OCI-LY7 (cell line): ENCODE measurements at regions not wholly inside any gene's neighbourhood (a gene's known extent, or its start where the extent isn't known, plus 50 kb on each side); places are given as distances from the start of the nearest gene placed in this dataset.

Experiments
- BruUV-seq: library from RNA; stranded (reverse); fragments of 400-500 nt; replicated peaks from 2 replicates; lab custom pipeline; 2021; lab: Mats Ljungman, UMichigan
- CTCF ChIA-PET: fragments of 300-600 bp; sonication (Branson Sonifier 250); formaldehyde crosslinking; loops from one replicate; lab custom pipeline; 2022; ENCODE audit warnings: antibody characterized with exemption; ENCODE audit not compliant: unreplicated experiment; lab: Charles Lee
- POLR2A ChIA-PET: fragments of 300-600 bp; sonication (Branson Sonifier 250); formaldehyde crosslinking; loops from one replicate; lab custom pipeline; 2022; ENCODE audit warnings: antibody characterized with exemption; lab: Charles Lee
- DNase-seq: peaks from one replicate; pipeline ENCODE4 v3.0.0-alpha.2; 2015; ENCODE audit warnings: low spot score
- H2AFZ ChIP-seq: fragments of 200-600 bp; sonication (generic), shearing (Covaris generic); 2 replicates; pipeline ENCODE4 v1.6.1; 2014; ENCODE audit warnings: mild to moderate bottlenecking, antibody characterized with exemption, low read length, moderate library complexity
- H3K27ac ChIP-seq: fragments of 200-600 bp; sonication (generic); 2 replicates; pipeline ENCODE4 v1.5.1; 2014; ENCODE audit warnings: mixed run types, low read depth, mild to moderate bottlenecking, moderate library complexity, low read length, inconsistent platforms; ENCODE audit not compliant: poor library complexity, severe bottlenecking
- H3K36me3 ChIP-seq: fragments of 200-600 bp; sonication (generic); 2 replicates; pipeline ENCODE4 v1.6.1; 2014; ENCODE audit warnings: mild to moderate bottlenecking, antibody characterized with exemption, low read length, moderate library complexity, mixed read lengths; ENCODE audit not compliant: insufficient read depth
- H3K4me1 ChIP-seq: fragments of 200-600 bp; sonication (generic); 2 replicates; pipeline ENCODE4 v1.5.1; 2014; ENCODE audit warnings: mild to moderate bottlenecking, low read length; ENCODE audit not compliant: insufficient read depth, poor library complexity, severe bottlenecking
- H3K4me2 ChIP-seq: fragments of 200-600 bp; sonication (generic); 2 replicates; pipeline ENCODE4 v1.6.1; 2014; ENCODE audit warnings: mild to moderate bottlenecking, low read length
- H3K4me3 ChIP-seq: fragments of 200-600 bp; sonication (generic); 2 replicates; pipeline ENCODE4 v1.5.1; 2014; ENCODE audit warnings: mild to moderate bottlenecking, low read depth, low read length; ENCODE audit not compliant: poor library complexity, severe bottlenecking
- H3K79me2 ChIP-seq: fragments of 200-600 bp; sonication (generic); 2 replicates; pipeline ENCODE4 v1.6.1; 2016; ENCODE audit warnings: low read depth, mild to moderate bottlenecking, low read length, moderate library complexity, mixed read lengths; ENCODE audit not compliant: insufficient read depth
- H3K9me2 ChIP-seq: fragments of 200-600 bp; sonication (generic); 2 replicates; pipeline ENCODE4 v1.6.1; 2016; ENCODE audit warnings: mild to moderate bottlenecking, low read length, mixed read lengths; ENCODE audit not compliant: insufficient read depth
- H3K9me3 ChIP-seq: fragments of 200-600 bp; sonication (generic); 2 replicates; pipeline ENCODE4 v1.6.1; 2014; ENCODE audit warnings: mild to moderate bottlenecking, mixed run types, low read length, mixed read lengths
- H4K20me1 ChIP-seq: fragments of 200-600 bp; sonication (generic); 2 replicates; pipeline ENCODE4 v1.6.1; 2014; ENCODE audit warnings: mild to moderate bottlenecking, antibody characterized with exemption, low read length, moderate library complexity, mixed read lengths; ENCODE audit not compliant: insufficient read depth
- CTCF ChIP-seq: fragments of 200-600 bp; sonication (generic); conservative IDR thresholded peaks from 2 replicates; pipeline ENCODE4 v1.5.1; 2014; ENCODE audit warnings: mild to moderate bottlenecking, antibody characterized with exemption, low read length, moderate library complexity, mixed read lengths
- EZH2phosphoT487 ChIP-seq: fragments of 200-600 bp; sonication (generic); IDR thresholded peaks from 2 replicates; pipeline ENCODE4 v1.6.1; 2018; ENCODE audit warnings: low read depth, borderline replicate concordance, mild to moderate bottlenecking, mixed run types, antibody characterized with exemption, low read length, moderate library complexity, mixed read lengths
- intact Hi-C: fragments of 100-400 bp; cut with micrococcal nuclease; formaldehyde crosslinking; loops from one replicate; pipeline ENCODE4 v1.10.0; 2022; ENCODE audit not compliant: unreplicated experiment

DNA sequence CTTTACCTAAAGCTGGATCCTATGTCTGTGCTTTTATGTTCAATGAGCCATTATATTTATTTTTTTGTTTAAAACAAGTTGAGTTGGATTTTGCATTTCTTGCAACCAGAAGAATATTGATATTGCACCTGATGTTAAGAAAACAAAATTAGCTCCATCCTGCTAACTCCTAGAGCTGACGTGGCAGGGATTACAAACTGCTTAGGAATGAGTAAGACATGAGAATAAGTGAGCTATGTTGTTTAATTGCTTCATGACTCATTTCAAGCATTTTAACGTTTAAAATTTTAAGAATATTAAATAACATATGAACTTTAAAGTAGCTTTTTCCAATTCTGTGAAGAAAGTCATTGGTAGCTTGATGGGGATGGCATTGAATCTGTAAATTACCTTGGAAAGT is 663.5 kb downstream of the EPM2A start:
- CTCF ChIA-PET, result no interaction called here
- no peaks in the 10 kb centered on the region for H3K79me2 ChIP-seq
- no TSS peak for BruUV-seq
- intact Hi-C loops, result no loop called here
- no peaks in the 10 kb centered on the region for H3K9me2 ChIP-seq
- no peak for DNase-seq
- no peak overlapping the region for H3K27ac ChIP-seq
- POLR2A ChIA-PET, result interaction anchor here (0.9 kb wide), 1 partner anchor 16 kb away, joined by 3 read pairs; no protein-coding TSS in a partner anchor
- H3K9me3 ChIP-seq, result no peaks in the 10 kb centered on the region
- H3K4me3 ChIP-seq, result no peak overlapping the region
- H2AFZ ChIP-seq, result no peak overlapping the region
- no peaks in the 10 kb centered on the region for H4K20me1 ChIP-seq
- H3K4me2 ChIP-seq, result no peak overlapping the region
- TF ChIP-seq CTCF (no peak), EZH2phosphoT487 (no peak)
- H3K36me3 ChIP-seq, result no peaks in the 10 kb centered on the region
- no peaks in the 10 kb centered on the region for H3K4me1 ChIP-seq

GRCh38 chr6:145073811-145074210 is 661.5 kb downstream of the EPM2A start:
- Histone ChIP-seq H3K9me2 (no peaks in the 10 kb centered on the region), H2AFZ (no peak overlapping the region), H3K27ac (no peak overlapping the region), H3K4me2 (no peak overlapping the region), H3K9me3 (no peaks in the 10 kb centered on the region), H3K4me3 (no peak overlapping the region), H4K20me1 (no peaks in the 10 kb centered on the region), H3K36me3 (no peaks in the 10 kb centered on the region), H3K4me1 (no peaks in the 10 kb centered on the region), H3K79me2 (no peaks in the 10 kb centered on the region)
- POLR2A ChIA-PET, result no interaction called here
- no peak for TF ChIP-seq CTCF
- TF ChIP-seq EZH2phosphoT487, result no peak
- CTCF ChIA-PET, result no interaction called here
- intact Hi-C loops, result no loop called here
- no TSS peak for BruUV-seq
- no peak for DNase-seq

DNA sequence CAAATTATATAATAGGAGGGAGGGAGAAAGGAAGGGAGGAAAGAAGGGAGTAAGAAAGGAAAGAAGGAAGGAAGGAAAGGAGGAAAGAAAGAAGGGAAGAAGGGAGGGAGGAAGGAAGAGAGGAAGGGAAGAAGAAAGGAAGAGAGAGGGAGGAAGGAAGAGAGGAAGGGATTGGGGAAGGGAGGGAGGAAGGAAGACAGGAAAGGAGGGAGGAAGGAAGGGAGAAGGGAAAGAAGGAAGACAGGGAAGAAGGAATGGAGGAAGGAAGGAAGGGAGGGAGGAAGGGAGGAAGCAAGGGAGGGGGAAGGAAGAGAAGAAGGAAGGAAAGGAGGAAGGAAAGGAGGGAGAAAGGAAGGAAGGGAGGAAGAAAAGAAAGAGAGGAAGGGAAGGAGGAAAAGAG is 660.5 kb downstream of the EPM2A start:
- Histone ChIP-seq H3K4me1 (no peaks in the 10 kb centered on the region), H3K27ac (no peak overlapping the region), H4K20me1 (no peaks in the 10 kb centered on the region), H3K4me2 (no peak overlapping the region), H3K79me2 (no peaks in the 10 kb centered on the region), H3K9me3 (no peaks in the 10 kb centered on the region), H3K9me2 (no peaks in the 10 kb centered on the region), H3K36me3 (no peaks in the 10 kb centered on the region), H2AFZ (no peak overlapping the region), H3K4me3 (no peak overlapping the region)
- POLR2A ChIA-PET, result no interaction called here
- intact Hi-C loops, result no loop called here
- no TSS peak for BruUV-seq
- CTCF ChIA-PET, result no interaction called here
- DNase-seq, result no peak
- no peak for TF ChIP-seq CTCF
- no peak for TF ChIP-seq EZH2phosphoT487
